Prostate gland (tissue), 2 donors: ENCODE measurements at regions not wholly inside any gene's neighbourhood (a gene's known extent, or its start where the extent isn't known, plus 50 kb on each side); places are given as distances from the start of the nearest gene placed in this dataset.

Experiments
- DNase-seq: peaks from one replicate; pipeline ENCODE4 v3.0.0-alpha.2; 2019; ENCODE audit warnings: low spot score
- H3K27ac ChIP-seq, 2 donors: fragments of 200-600 bp; sonication (generic); 2 replicates each; pipeline ENCODE4 v1.5.1; 2017 to 2019
- H3K27me3 ChIP-seq: fragments of 200-600 bp; sonication (generic); replicated peaks from 2 replicates; pipeline ENCODE4 v1.5.1; 2019; ENCODE audit not compliant: insufficient read depth
- H3K36me3 ChIP-seq, 2 donors: fragments of 200-600 bp; sonication (generic); 1 replicate in 1 of 2; 2 replicates in 1 of 2; pipeline versions ENCODE4 v1.5.1 to v1.8.1; 2017 to 2019
- H3K4me1 ChIP-seq: fragments of 200-600 bp; sonication (generic); replicated peaks from 2 replicates; pipeline ENCODE4 v1.5.1; 2019
- H3K4me3 ChIP-seq, 2 donors: fragments of 200-600 bp; sonication (generic); 2 replicates each; pipeline ENCODE4 v1.5.1; 2017 to 2019
- H3K9me3 ChIP-seq: fragments of 200-600 bp; sonication (generic); 2 replicates; pipeline ENCODE4 v1.5.1; 2017
- POLR2A ChIP-seq: fragments of 450-650 bp; IDR thresholded peaks from one replicate; pipeline ENCODE4 v1.6.1; 2016; ENCODE audit warnings: antibody characterized with exemption, mild to moderate bottlenecking
- POLR2AphosphoS5 ChIP-seq: sonication (generic); formaldehyde crosslinking; IDR thresholded peaks from one replicate; pipeline ENCODE4 v1.6.1; 2017; ENCODE audit warnings: antibody characterized with exemption
- WGBS: methylation state at CpG from one replicate; pipeline ENCODE4 v1.1.5; 2018; 5-methylcytosine and 5-hydroxymethylcytosine counted together
- intact Hi-C: fragments of 100-400 bp; cut with DNase I; formaldehyde crosslinking; loops from one replicate; pipeline ENCODE4 v1.14.2; 2022
- TF ChIP-seq, protein P1 (sequence below), 4 experiments: fragments of 200-600 bp in 2 of 4; fragments of 450-650 bp in 2 of 4; sonication (generic) in 2 of 4; IDR thresholded peaks; 1 replicate in 3 of 4; 2 replicates in 1 of 4; pipeline ENCODE4 v1.5.1; 2016 to 2019; ENCODE audit warnings: antibody characterized with exemption in 4 of 4, mild to moderate bottlenecking in 2 of 4, moderate library complexity in 2 of 4

DNA sequence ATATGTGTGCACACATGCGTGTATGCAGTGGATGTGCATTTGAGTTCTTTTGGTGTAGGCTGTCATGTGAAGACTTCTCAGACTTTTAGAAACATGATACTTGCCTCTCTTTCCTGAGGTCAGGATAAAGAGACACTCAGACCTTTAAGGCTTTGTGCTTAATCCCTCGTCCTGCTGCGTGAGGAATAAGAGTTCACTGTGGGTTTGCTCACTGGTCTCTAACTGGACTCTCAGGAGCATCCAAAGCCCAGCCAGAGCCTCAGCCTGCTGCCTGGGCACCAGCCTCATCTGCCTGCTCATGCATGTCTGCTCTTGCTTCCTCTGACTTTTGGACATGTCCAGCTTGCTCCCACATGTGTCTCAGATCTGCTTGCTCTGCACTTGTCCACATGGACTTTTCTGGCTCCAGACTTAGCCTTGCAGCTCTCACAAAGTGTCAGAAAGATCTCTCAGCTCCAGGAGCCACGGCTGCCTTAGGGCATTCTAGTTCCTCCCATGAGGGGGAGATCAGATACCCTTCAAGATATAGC is 65.1 kb upstream of the ZNF366 start:
- no peaks in the 10 kb centered on the region for H3K27me3 ChIP-seq
- H3K9me3 ChIP-seq: no peaks in the 10 kb centered on the region
- H3K27ac ChIP-seq: no peak overlapping the region
- 86% methylated on average over 4 of the region's 4 CpGs for WGBS
- no peak overlapping the region for H3K4me3 ChIP-seq
- H3K4me1 ChIP-seq: no peaks in the 10 kb centered on the region
- TF ChIP-seq POLR2A (no peak), POLR2AphosphoS5 (no peak)
- intact Hi-C loops: no loop called here
- no peaks in the 10 kb centered on the region for H3K36me3 ChIP-seq
- no peak for DNase-seq

DNA sequence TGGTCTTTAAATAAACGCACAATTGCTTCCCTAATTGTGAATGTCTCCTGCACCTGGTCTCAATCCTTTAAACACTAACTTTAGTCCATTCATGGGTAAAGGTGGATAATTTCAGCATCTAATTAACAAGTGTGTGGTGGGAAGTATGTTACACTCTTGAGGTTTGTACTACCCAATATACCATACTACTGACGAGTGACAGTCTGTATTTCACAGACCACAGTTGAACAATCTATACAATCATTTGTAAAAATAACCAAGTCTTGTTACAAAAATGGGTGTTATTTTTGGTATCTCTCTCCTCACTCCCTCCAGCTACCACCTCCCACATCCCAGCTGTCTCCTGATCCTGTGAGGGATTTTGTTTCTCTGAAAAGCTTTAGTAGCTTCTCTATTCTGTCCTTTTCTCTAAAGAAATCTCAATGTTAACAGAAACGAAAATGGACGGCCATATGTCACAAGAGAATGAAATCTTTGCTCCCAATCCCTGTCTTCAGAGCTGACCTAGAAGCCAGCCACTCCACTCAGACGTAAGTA is 62.3 kb upstream of the ZNF366 start:
- WGBS: 81% methylated on average over 5 of the region's 5 CpGs
- Histone ChIP-seq H3K4me1 (no peaks in the 10 kb centered on the region), H3K36me3 (no peaks in the 10 kb centered on the region), H3K27ac (no peak overlapping the region), H3K9me3 (no peaks in the 10 kb centered on the region), H3K27me3 (no peaks in the 10 kb centered on the region), H3K4me3 (no peak overlapping the region)
- TF ChIP-seq POLR2AphosphoS5 (no peak), POLR2A (no peak)
- TF ChIP-seq, protein P1, sequence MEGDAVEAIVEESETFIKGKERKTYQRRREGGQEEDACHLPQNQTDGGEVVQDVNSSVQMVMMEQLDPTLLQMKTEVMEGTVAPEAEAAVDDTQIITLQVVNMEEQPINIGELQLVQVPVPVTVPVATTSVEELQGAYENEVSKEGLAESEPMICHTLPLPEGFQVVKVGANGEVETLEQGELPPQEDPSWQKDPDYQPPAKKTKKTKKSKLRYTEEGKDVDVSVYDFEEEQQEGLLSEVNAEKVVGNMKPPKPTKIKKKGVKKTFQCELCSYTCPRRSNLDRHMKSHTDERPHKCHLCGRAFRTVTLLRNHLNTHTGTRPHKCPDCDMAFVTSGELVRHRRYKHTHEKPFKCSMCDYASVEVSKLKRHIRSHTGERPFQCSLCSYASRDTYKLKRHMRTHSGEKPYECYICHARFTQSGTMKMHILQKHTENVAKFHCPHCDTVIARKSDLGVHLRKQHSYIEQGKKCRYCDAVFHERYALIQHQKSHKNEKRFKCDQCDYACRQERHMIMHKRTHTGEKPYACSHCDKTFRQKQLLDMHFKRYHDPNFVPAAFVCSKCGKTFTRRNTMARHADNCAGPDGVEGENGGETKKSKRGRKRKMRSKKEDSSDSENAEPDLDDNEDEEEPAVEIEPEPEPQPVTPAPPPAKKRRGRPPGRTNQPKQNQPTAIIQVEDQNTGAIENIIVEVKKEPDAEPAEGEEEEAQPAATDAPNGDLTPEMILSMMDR (IDR thresholded peaks at IDR 0.05): no peak
- DNase-seq: no peak
- intact Hi-C loops: no loop called here

DNA sequence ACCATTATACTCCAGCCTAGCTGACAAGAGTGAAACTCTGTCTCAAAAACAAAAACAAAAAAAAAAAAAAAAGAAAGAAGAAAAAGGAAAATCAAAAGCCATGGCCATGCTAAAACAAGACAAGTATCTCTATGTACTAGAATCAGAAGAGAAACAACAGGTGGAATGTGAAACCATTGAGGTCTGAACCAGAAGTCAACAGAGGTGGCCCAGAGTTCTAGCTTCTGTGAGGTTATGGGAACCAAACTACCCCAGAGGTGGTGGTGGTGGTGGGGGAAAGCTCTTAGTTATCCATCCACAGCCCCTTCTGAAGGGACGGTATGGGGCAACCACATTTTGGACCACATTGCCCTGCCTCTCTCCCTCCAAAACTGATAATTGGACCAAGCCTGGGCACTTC is 59.5 kb upstream of the ZNF366 start:
- H3K9me3 ChIP-seq: no peaks in the 10 kb centered on the region
- WGBS: 94% methylated on average over 1 of the region's 1 CpG
- H3K27me3 ChIP-seq: no peaks in the 10 kb centered on the region
- H3K4me3 ChIP-seq: no peak overlapping the region
- intact Hi-C loops: no loop called here
- no peaks in the 10 kb centered on the region for H3K4me1 ChIP-seq
- H3K27ac ChIP-seq: no peak overlapping the region
- no peak for TF ChIP-seq POLR2AphosphoS5
- no peak for TF ChIP-seq POLR2A
- TF ChIP-seq, protein P1 (IDR thresholded peaks at IDR 0.05): no peak
- DNase-seq: no peak
- no peaks in the 10 kb centered on the region for H3K36me3 ChIP-seq

DNA sequence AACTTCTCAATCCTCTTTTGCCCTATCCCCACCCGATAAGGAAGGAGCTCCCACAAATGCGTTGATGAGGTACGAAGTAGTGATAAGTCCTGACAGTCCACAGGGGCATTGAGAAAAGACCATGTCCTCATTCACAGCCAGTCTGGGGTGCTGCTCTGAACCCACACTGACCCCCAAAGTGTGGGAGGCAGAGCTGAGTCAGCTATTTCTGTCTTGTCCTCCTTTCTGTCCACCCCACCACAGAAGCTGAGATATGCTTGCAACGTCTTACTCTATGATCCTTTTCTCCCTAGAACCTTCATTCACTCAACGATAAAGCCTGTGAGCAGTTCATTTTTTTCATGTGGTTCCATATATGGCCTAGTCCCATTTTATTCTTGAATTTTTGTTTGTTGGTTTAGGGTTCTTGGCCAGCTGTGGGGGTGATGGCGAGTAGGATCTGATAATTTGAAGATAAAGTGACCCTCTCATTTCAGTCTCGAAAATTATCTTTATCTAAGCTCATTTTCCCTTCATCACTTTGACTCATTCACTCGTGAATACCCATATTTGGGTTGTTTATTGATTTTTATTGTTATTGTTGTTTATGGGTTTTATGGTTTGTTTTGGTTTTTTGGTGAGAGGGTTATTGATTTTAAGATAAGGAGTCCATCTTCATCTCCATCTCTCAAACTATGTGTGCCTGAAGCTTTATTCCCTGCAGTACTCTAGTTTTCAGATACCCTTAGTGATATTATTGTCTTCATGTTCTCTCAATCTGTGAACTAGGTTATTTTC is 58.5 kb upstream of the ZNF366 start:
- no peaks in the 10 kb centered on the region for H3K4me1 ChIP-seq
- H3K27me3 ChIP-seq: no peaks in the 10 kb centered on the region
- 92% methylated on average over 8 of the region's 8 CpGs for WGBS
- no peaks in the 10 kb centered on the region for H3K9me3 ChIP-seq
- no peak for TF ChIP-seq POLR2A
- TF ChIP-seq POLR2AphosphoS5: no peak
- TF ChIP-seq, protein P1 (IDR thresholded peaks at IDR 0.05): no peak
- H3K36me3 ChIP-seq: no peaks in the 10 kb centered on the region
- DNase-seq: no peak
- H3K27ac ChIP-seq: no peak overlapping the region
- intact Hi-C loops: no loop called here
- no peak overlapping the region for H3K4me3 ChIP-seq

DNA sequence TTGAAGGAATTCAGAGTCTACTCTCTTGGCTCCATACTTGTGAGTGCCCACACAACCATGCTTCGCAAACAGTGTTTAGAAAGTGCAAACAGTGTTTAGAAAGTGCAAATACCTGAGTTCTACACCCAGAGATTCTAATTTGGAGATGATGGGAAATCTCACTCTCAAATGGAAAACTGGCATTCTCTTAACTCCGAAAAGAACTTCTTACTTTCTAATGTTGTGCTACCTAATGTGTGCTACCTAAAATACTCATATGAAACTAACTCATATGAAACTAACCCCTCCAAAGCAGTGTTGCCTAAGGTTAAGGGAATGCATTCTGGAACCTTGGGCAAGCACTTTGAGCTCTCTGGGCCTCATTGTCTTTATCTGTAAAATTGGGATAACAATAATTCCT is 55.5 kb upstream of the ZNF366 start:
- Histone ChIP-seq H3K4me3 (no peak overlapping the region), H3K27ac (no peak overlapping the region), H3K27me3 (no peaks in the 10 kb centered on the region), H3K4me1 (no peaks in the 10 kb centered on the region), H3K36me3 (no peaks in the 10 kb centered on the region), H3K9me3 (no peaks in the 10 kb centered on the region)
- intact Hi-C loops: no loop called here
- DNase-seq: no peak
- WGBS: 93% methylated on average over 2 of the region's 2 CpGs
- TF ChIP-seq, protein P1 (IDR thresholded peaks at IDR 0.05): no peak
- TF ChIP-seq POLR2AphosphoS5 (no peak), POLR2A (no peak)
